H9 (cell line): ENCODE measurements at regions not wholly inside any gene's neighbourhood (a gene's known extent, or its start where the extent isn't known, plus 50 kb on each side); places are given as distances from the start of the nearest gene placed in this dataset.

ENCODE experiments used
- DNase-seq: peaks from one replicate; pipeline ENCODE4 v3.0.0-alpha.2; 2017
- H2AFZ ChIP-seq: one replicate; pipeline ENCODE4 v1.6.1; 2013; ENCODE audit warnings: mild to moderate bottlenecking, low read length, control low read depth, moderate library complexity
- H2AK5ac ChIP-seq: 2 replicates; pipeline ENCODE4 v1.6.1; 2013; ENCODE audit warnings: low read length, control low read depth, mixed read lengths; ENCODE audit not compliant: insufficient read length
- H2BK120ac ChIP-seq: one replicate; pipeline ENCODE4 v1.6.1; 2013; ENCODE audit warnings: low read depth, mild to moderate bottlenecking, low read length, control low read depth, inconsistent platforms; ENCODE audit not compliant: poor library complexity, severe bottlenecking
- H2BK12ac ChIP-seq: 2 replicates; pipeline ENCODE4 v1.6.1; 2013; ENCODE audit warnings: low read length, control low read depth, mixed read lengths, low read depth; ENCODE audit not compliant: insufficient read length
- H2BK15ac ChIP-seq: 2 replicates; pipeline ENCODE4 v1.6.1; 2013; ENCODE audit warnings: low read depth, low read length, control low read depth
- H2BK20ac ChIP-seq: one replicate; pipeline ENCODE4 v1.6.1; 2013; ENCODE audit warnings: low read depth, mild to moderate bottlenecking, low read length, control low read depth, inconsistent platforms; ENCODE audit not compliant: poor library complexity, severe bottlenecking
- H2BK5ac ChIP-seq: 2 replicates; pipeline ENCODE4 v1.6.1; 2013; ENCODE audit warnings: low read length, control low read depth, mixed read lengths; ENCODE audit not compliant: insufficient read length
- H3K14ac ChIP-seq: 2 replicates; pipeline ENCODE4 v1.6.1; 2013; ENCODE audit warnings: low read length, control low read depth; ENCODE audit not compliant: insufficient read depth
- H3K18ac ChIP-seq: 2 replicates; pipeline ENCODE4 v1.6.1; 2013; ENCODE audit warnings: low read depth, mild to moderate bottlenecking, mixed read lengths, low read length, control low read depth; ENCODE audit not compliant: insufficient read length
- H3K23ac ChIP-seq: 2 replicates; pipeline ENCODE4 v1.6.1; 2013; ENCODE audit warnings: low read length, control low read depth, mixed read lengths, low read depth; ENCODE audit not compliant: insufficient read length
- H3K23me2 ChIP-seq: 2 replicates; pipeline ENCODE4 v1.6.1; 2013; ENCODE audit warnings: low read depth, mild to moderate bottlenecking, mixed read lengths, low read length, control low read depth; ENCODE audit not compliant: insufficient read length, poor library complexity, severe bottlenecking
- H3K27ac ChIP-seq: 2 replicates; pipeline ENCODE4 v1.5.1; 2013; ENCODE audit warnings: low read length, control low read depth, mixed read lengths, low read depth; ENCODE audit not compliant: insufficient read length
- H3K27me3 ChIP-seq: 2 replicates; pipeline ENCODE4 v1.6.1; 2013; ENCODE audit warnings: low read length, control low read depth, inconsistent platforms; ENCODE audit not compliant: insufficient read depth
- H3K4ac ChIP-seq: 2 replicates; pipeline ENCODE4 v1.6.1; 2013; ENCODE audit warnings: low read depth, mild to moderate bottlenecking, control low read depth, inconsistent platforms, low read length, moderate library complexity
- H3K4me1 ChIP-seq: 2 replicates; pipeline ENCODE4 v1.6.1; 2013; ENCODE audit warnings: low read length, control low read depth, inconsistent platforms; ENCODE audit not compliant: insufficient read depth
- H3K4me2 ChIP-seq: 2 replicates; pipeline ENCODE4 v1.6.1; 2013; ENCODE audit warnings: low read length, control low read depth, mixed read lengths; ENCODE audit not compliant: insufficient read length, insufficient read depth
- H3K56ac ChIP-seq: 2 replicates; pipeline ENCODE4 v1.6.1; 2013; ENCODE audit warnings: low read depth, mild to moderate bottlenecking, mixed read lengths, low read length, control low read depth; ENCODE audit not compliant: insufficient read length
- H3K79me1 ChIP-seq: 2 replicates; pipeline ENCODE4 v1.6.1; 2013; ENCODE audit warnings: low read depth, mild to moderate bottlenecking, moderate library complexity, low read length, control low read depth, inconsistent platforms; ENCODE audit not compliant: insufficient read depth, poor library complexity, severe bottlenecking
- H3K79me2 ChIP-seq: 2 replicates; pipeline ENCODE4 v1.6.1; 2013; ENCODE audit warnings: low read length, control low read depth, inconsistent platforms; ENCODE audit not compliant: insufficient read depth
- H3K9ac ChIP-seq: 2 replicates; pipeline ENCODE4 v1.6.1; 2013; ENCODE audit warnings: low read length, control low read depth, mixed read lengths; ENCODE audit not compliant: insufficient read length; ENCODE audit errors: extremely low read depth
- H3K9me3 ChIP-seq: one replicate; pipeline ENCODE4 v1.6.1; 2013; ENCODE audit warnings: low read depth, low read length, inconsistent platforms; ENCODE audit not compliant: control insufficient read depth
- H3T11ph ChIP-seq: one replicate; pipeline ENCODE4 v1.6.1; 2013; ENCODE audit warnings: mild to moderate bottlenecking, low read length, control low read depth, inconsistent platforms
- H4K20me1 ChIP-seq: one replicate; pipeline ENCODE4 v1.6.1; 2013; ENCODE audit not compliant: control insufficient read depth, insufficient read length, insufficient read depth
- H4K5ac ChIP-seq: 2 replicates; pipeline ENCODE4 v1.6.1; 2013; ENCODE audit warnings: low read depth, mild to moderate bottlenecking, mixed read lengths, low read length, control low read depth; ENCODE audit not compliant: insufficient read length
- H4K8ac ChIP-seq: replicated peaks from 2 replicates; pipeline ENCODE4 v1.6.1; 2013; ENCODE audit warnings: low read length, control low read depth, mixed read lengths, low read depth; ENCODE audit not compliant: insufficient read length
- H4K91ac ChIP-seq: 2 replicates; pipeline ENCODE4 v1.6.1; 2013; ENCODE audit warnings: low read depth, mild to moderate bottlenecking, moderate library complexity, mixed read lengths, low read length, control low read depth; ENCODE audit not compliant: insufficient read length
- H3K27ac Mint-ChIP-seq, 3 experiments: 2 replicates in 2 of 3; 3 replicates in 1 of 3; pipeline ENCODE4 v1.8.0; 2020 to 2021; ENCODE audit warnings: mixed read lengths in 3 of 3, mild to moderate bottlenecking in 1 of 3, moderate library complexity in 1 of 3
- H3K27me3 Mint-ChIP-seq: 2 replicates; pipeline ENCODE4 v1.8.0; 2021; ENCODE audit warnings: low read depth, mild to moderate bottlenecking, moderate library complexity, mixed read lengths
- H3K36me3 Mint-ChIP-seq, 3 experiments: 2 replicates in 2 of 3; 3 replicates in 1 of 3; pipeline ENCODE4 v1.8.0; 2020 to 2021; ENCODE audit warnings: low read depth in 3 of 3, mixed read lengths in 3 of 3; ENCODE audit not compliant: insufficient read depth in 1 of 3
- H3K4me1 Mint-ChIP-seq, 2 experiments: 2 replicates each; pipeline ENCODE4 v1.8.0; 2020; ENCODE audit warnings: mixed read lengths in 2 of 2
- H3K4me3 Mint-ChIP-seq, 2 experiments: 2 replicates in 1 of 2; 3 replicates in 1 of 2; pipeline ENCODE4 v1.8.0; 2020 to 2021; ENCODE audit warnings: mild to moderate bottlenecking in 2 of 2, mixed read lengths in 2 of 2, moderate library complexity in 1 of 2
- H3K9me3 Mint-ChIP-seq, 2 experiments: 2 replicates in 1 of 2; 3 replicates in 1 of 2; pipeline ENCODE4 v1.8.0; 2020; ENCODE audit warnings: mild to moderate bottlenecking in 2 of 2, mixed read lengths in 2 of 2, moderate library complexity in 1 of 2
- WGBS: extraction: QIAGEN DNeasy Blood & Tissue Kit; methylation state at CpG from one replicate; pipeline ENCODE4 v1.1.7; 2013; ENCODE audit warnings: missing lambda C conversion rate, low lambda C conversion rate, mixed read lengths; ENCODE audit not compliant: insufficient read length; ENCODE audit errors: extremely low coverage; 5-methylcytosine and 5-hydroxymethylcytosine counted together
- TF ChIP-seq, protein P1 (sequence below): fragments of 200-600 bp; sonication (generic); conservative IDR thresholded peaks from 3 replicates; pipeline ENCODE4 v1.8.0; 2021; ENCODE audit warnings: antibody characterized with exemption, mild to moderate bottlenecking

DNA sequence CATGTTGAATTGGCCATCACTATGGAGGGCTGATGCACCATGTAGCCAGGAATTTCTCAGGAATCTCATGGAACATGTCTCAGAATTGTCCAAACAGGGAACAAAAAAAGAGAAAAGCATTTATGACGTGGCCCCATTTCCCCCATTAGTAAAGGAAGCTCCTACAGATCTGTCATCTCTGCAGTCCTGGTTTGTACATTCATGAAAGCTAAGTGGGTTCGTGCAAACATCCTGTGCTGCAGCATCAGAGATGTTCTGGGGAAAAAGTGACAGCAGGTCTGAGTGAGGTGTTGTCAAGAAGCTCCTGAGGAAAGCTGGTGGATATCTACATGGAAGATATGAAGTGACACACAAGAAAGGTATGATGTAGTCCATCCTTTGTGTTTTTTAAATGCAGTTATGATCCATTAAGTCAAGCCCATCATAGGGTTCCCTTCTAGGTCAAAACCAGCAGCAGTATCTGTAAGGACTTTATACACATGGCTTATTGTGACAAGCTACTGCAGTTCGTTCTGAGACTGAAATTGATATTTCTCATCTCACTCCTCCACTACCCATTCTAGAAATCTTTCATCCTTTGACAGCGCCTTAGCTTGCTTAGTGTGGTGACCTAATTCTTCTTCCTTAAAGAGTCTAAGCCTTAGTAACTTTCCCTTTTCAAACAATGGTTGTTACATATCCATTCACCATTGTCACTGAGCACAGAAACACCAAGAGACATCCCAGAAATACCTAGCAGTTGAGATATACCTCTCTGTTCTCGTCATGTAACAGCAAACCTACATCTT, 200.0 kb upstream of the TCF21 start:
- H2BK120ac ChIP-seq = no peak overlapping the region
- H3K56ac ChIP-seq = no peak overlapping the region
- H3K18ac ChIP-seq = no peak overlapping the region
- no peak overlapping the region for H3K27ac Mint-ChIP-seq
- no peak overlapping the region for H2BK5ac ChIP-seq
- H3K9me3 Mint-ChIP-seq = peaks cover 10 to 12% of the 10 kb centered on the region in 2 experiments
- H3K79me1 ChIP-seq = no peaks in the 10 kb centered on the region
- H3K27ac ChIP-seq = no peak overlapping the region
- H3K4ac ChIP-seq = no peak overlapping the region
- no peaks in the 10 kb centered on the region for H3K27me3 ChIP-seq
- H3K4me1 Mint-ChIP-seq = peaks cover 0 to 6% of the 10 kb centered on the region in 2 experiments; a peak in 1 of 4 replicates
- H4K20me1 ChIP-seq = no peaks in the 10 kb centered on the region
- H3K9me3 ChIP-seq = no peaks in the 10 kb centered on the region
- no peak overlapping the region for H4K5ac ChIP-seq
- no peaks in the 10 kb centered on the region for H3K23me2 ChIP-seq
- no peaks in the 10 kb centered on the region for H3K27me3 Mint-ChIP-seq
- no peak overlapping the region for H2BK20ac ChIP-seq
- H3K36me3 Mint-ChIP-seq = peaks cover 5 to 17% (median 7%) of the 10 kb centered on the region in 3 experiments; a peak in 6 of 7 replicates
- H4K8ac ChIP-seq = no peak overlapping the region
- H3K79me2 ChIP-seq = no peaks in the 10 kb centered on the region
- H3T11ph ChIP-seq = no peak overlapping the region
- no peaks in the 10 kb centered on the region for H3K4me1 ChIP-seq
- no peak overlapping the region for H2AK5ac ChIP-seq
- H3K4me3 Mint-ChIP-seq = no peak overlapping the region
- DNase-seq = no peak
- H3K23ac ChIP-seq = no peak overlapping the region
- no peak overlapping the region for H2BK15ac ChIP-seq
- H3K14ac ChIP-seq = no peak overlapping the region
- no peak overlapping the region for H4K91ac ChIP-seq
- no peak overlapping the region for H2BK12ac ChIP-seq
- H3K9ac ChIP-seq = no peak overlapping the region
- TF ChIP-seq, protein P1, sequence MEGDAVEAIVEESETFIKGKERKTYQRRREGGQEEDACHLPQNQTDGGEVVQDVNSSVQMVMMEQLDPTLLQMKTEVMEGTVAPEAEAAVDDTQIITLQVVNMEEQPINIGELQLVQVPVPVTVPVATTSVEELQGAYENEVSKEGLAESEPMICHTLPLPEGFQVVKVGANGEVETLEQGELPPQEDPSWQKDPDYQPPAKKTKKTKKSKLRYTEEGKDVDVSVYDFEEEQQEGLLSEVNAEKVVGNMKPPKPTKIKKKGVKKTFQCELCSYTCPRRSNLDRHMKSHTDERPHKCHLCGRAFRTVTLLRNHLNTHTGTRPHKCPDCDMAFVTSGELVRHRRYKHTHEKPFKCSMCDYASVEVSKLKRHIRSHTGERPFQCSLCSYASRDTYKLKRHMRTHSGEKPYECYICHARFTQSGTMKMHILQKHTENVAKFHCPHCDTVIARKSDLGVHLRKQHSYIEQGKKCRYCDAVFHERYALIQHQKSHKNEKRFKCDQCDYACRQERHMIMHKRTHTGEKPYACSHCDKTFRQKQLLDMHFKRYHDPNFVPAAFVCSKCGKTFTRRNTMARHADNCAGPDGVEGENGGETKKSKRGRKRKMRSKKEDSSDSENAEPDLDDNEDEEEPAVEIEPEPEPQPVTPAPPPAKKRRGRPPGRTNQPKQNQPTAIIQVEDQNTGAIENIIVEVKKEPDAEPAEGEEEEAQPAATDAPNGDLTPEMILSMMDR = no peak
- WGBS = no CpG with 5 or more reads among the region's 5 CpGs
- no peak overlapping the region for H2AFZ ChIP-seq
- no peak overlapping the region for H3K4me2 ChIP-seq
